Endodermal cell (in vitro differentiated cells): ENCODE measurements at regions not wholly inside any gene's neighbourhood (a gene's known extent, or its start where the extent isn't known, plus 50 kb on each side); places are given as distances from the start of the nearest gene placed in this dataset.

Experiments
- DNase-seq: peaks from one replicate; pipeline ENCODE4 v3.0.0-alpha.2; 2017
- H3K27ac ChIP-seq: 2 replicates; pipeline ENCODE4 v1.5.1; 2013; ENCODE audit warnings: mild to moderate bottlenecking, low read depth, low read length, moderate library complexity
- H3K27me3 ChIP-seq: 2 replicates; pipeline ENCODE4 v1.6.1; 2013; ENCODE audit warnings: mild to moderate bottlenecking, low read length, moderate library complexity; ENCODE audit not compliant: insufficient read depth, control insufficient read depth, poor library complexity, severe bottlenecking
- H3K36me3 ChIP-seq: 2 replicates; pipeline ENCODE4 v1.7.0; 2013; ENCODE audit warnings: mild to moderate bottlenecking, low read length, moderate library complexity; ENCODE audit not compliant: control insufficient read depth, insufficient read depth
- H3K4me1 ChIP-seq: one replicate; pipeline ENCODE4 v1.7.0; 2013; ENCODE audit warnings: low read length; ENCODE audit not compliant: control insufficient read depth, insufficient read depth
- H3K4me3 ChIP-seq: 2 replicates; pipeline ENCODE4 v1.5.1; 2013; ENCODE audit warnings: mild to moderate bottlenecking, low read length, moderate library complexity
- H3K9ac ChIP-seq: 2 replicates; pipeline ENCODE4 v1.6.1; 2013; ENCODE audit warnings: mild to moderate bottlenecking, low read length, moderate library complexity; ENCODE audit not compliant: poor library complexity, severe bottlenecking; ENCODE audit errors: extremely low read depth
- H3K9me3 ChIP-seq: 2 replicates; pipeline ENCODE4 v1.6.1; 2013; ENCODE audit warnings: mild to moderate bottlenecking, low read length, moderate library complexity; ENCODE audit not compliant: control insufficient read depth
- H3K27ac Mint-ChIP-seq: 2 replicates; pipeline ENCODE4 v1.8.0; 2020; ENCODE audit warnings: mixed read lengths
- H3K27me3 Mint-ChIP-seq: 2 replicates; pipeline ENCODE4 v1.8.0; 2021; ENCODE audit warnings: mild to moderate bottlenecking, mixed read lengths; ENCODE audit not compliant: insufficient read depth
- H3K36me3 Mint-ChIP-seq: 2 replicates; pipeline ENCODE4 v1.8.0; 2020; ENCODE audit warnings: low read depth, mixed read lengths
- H3K4me1 Mint-ChIP-seq: 2 replicates; pipeline ENCODE4 v1.8.0; 2020; ENCODE audit warnings: mixed read lengths
- H3K4me3 Mint-ChIP-seq: 2 replicates; pipeline ENCODE4 v1.8.0; 2020; ENCODE audit warnings: mild to moderate bottlenecking, moderate library complexity, mixed read lengths
- H3K9me3 Mint-ChIP-seq: 2 replicates; pipeline ENCODE4 v1.8.0; 2020; ENCODE audit warnings: mild to moderate bottlenecking, mixed read lengths
- WGBS, 2 experiments: methylation state at CpG; one replicate each; pipeline versions ENCODE4 v1.1.5 to v1.1.7; 2013; ENCODE audit warnings: missing lambda C conversion rate in 2 of 2, mixed read lengths in 1 of 2; ENCODE audit not compliant: insufficient coverage in 1 of 2, insufficient read length in 1 of 2; 5-methylcytosine and 5-hydroxymethylcytosine counted together
- TF ChIP-seq, protein P1 (sequence below): fragments of 200-600 bp; sonication (generic); conservative IDR thresholded peaks from 2 replicates; pipeline ENCODE4 v1.5.0; 2021; ENCODE audit warnings: antibody characterized with exemption, mild to moderate bottlenecking

DNA sequence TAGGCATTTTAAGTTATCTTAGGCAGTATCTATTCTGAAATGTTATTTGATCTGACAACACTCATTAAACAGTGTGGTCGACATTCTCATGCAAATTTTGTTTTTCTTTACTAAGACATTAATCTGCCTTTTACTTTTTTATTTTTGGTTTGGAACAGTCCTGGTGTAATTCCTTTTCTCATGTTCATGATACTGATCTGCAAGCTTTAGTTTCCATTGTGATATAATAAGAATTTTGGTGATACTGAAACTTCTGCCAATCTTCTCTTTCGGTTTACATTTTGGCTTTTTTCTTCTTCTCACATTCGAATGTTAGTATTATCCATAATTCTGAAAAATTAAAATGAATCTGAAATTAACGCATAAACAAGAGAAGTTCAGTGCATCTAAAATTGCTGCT is 281.9 kb upstream of the MTPN start:
- no peaks in the 10 kb centered on the region for H3K36me3 Mint-ChIP-seq
- DNase-seq = no peak
- WGBS, 2 experiments = 88% methylated on average over 3 of the region's 4 CpGs; no CpG with 5 or more reads in 1 of the 2 experiments
- H3K4me1 Mint-ChIP-seq = no peaks in the 10 kb centered on the region
- no peak overlapping the region for H3K4me3 Mint-ChIP-seq
- peaks cover 73% of the 10 kb centered on the region for H3K27me3 ChIP-seq
- no peak overlapping the region for H3K9ac ChIP-seq
- H3K9me3 ChIP-seq = peaks cover 52% of the 10 kb centered on the region
- H3K36me3 ChIP-seq = no peaks in the 10 kb centered on the region
- no peaks in the 10 kb centered on the region for H3K4me1 ChIP-seq
- H3K27ac Mint-ChIP-seq = no peak overlapping the region
- TF ChIP-seq, protein P1, sequence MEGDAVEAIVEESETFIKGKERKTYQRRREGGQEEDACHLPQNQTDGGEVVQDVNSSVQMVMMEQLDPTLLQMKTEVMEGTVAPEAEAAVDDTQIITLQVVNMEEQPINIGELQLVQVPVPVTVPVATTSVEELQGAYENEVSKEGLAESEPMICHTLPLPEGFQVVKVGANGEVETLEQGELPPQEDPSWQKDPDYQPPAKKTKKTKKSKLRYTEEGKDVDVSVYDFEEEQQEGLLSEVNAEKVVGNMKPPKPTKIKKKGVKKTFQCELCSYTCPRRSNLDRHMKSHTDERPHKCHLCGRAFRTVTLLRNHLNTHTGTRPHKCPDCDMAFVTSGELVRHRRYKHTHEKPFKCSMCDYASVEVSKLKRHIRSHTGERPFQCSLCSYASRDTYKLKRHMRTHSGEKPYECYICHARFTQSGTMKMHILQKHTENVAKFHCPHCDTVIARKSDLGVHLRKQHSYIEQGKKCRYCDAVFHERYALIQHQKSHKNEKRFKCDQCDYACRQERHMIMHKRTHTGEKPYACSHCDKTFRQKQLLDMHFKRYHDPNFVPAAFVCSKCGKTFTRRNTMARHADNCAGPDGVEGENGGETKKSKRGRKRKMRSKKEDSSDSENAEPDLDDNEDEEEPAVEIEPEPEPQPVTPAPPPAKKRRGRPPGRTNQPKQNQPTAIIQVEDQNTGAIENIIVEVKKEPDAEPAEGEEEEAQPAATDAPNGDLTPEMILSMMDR = no peak
- H3K27me3 Mint-ChIP-seq = peaks cover 22% of the 10 kb centered on the region
- no peak overlapping the region for H3K27ac ChIP-seq
- no peak overlapping the region for H3K4me3 ChIP-seq
- H3K9me3 Mint-ChIP-seq = peaks cover 52% of the 10 kb centered on the region

- H3K27ac Mint-ChIP-seq = no peak overlapping the region
- peaks cover 27% of the 10 kb centered on the region for H3K9me3 ChIP-seq
- H3K9ac ChIP-seq = no peak overlapping the region
- no peaks in the 10 kb centered on the region for H3K4me1 Mint-ChIP-seq
- peaks cover 16% of the 10 kb centered on the region for H3K27me3 Mint-ChIP-seq
- DNase-seq = no peak
- H3K27ac ChIP-seq = no peak overlapping the region
- H3K36me3 Mint-ChIP-seq = no peaks in the 10 kb centered on the region
- WGBS, 2 experiments = 90 to 92% methylated on average over 3 of the region's 3 CpGs
- H3K27me3 ChIP-seq = peaks cover 64% of the 10 kb centered on the region
- H3K9me3 Mint-ChIP-seq = peaks cover 27% of the 10 kb centered on the region
- no peaks in the 10 kb centered on the region for H3K36me3 ChIP-seq
- no peak overlapping the region for H3K4me3 ChIP-seq
- H3K4me1 ChIP-seq = no peaks in the 10 kb centered on the region
- TF ChIP-seq, protein P1 = no peak
- no peak overlapping the region for H3K4me3 Mint-ChIP-seq
Measured at GRCh38 chr7:136256491-136256890, 279.3 kb upstream of the MTPN start.

- H3K36me3 Mint-ChIP-seq = no peaks in the 10 kb centered on the region
- H3K4me1 Mint-ChIP-seq = no peaks in the 10 kb centered on the region
- peaks cover 9% of the 10 kb centered on the region for H3K27me3 Mint-ChIP-seq
- peaks cover 5% of the 10 kb centered on the region for H3K9me3 Mint-ChIP-seq
- H3K9me3 ChIP-seq = peaks cover 3% of the 10 kb centered on the region
- no peaks in the 10 kb centered on the region for H3K4me1 ChIP-seq
- DNase-seq = no peak
- WGBS, 2 experiments = 91 to 96% methylated on average over 3 to 6 of the region's 6 CpGs
- H3K27ac ChIP-seq = no peak overlapping the region
- no peak overlapping the region for H3K4me3 Mint-ChIP-seq
- no peak overlapping the region for H3K4me3 ChIP-seq
- no peaks in the 10 kb centered on the region for H3K36me3 ChIP-seq
- peaks cover 46% of the 10 kb centered on the region for H3K27me3 ChIP-seq
- H3K9ac ChIP-seq = no peak overlapping the region
- TF ChIP-seq, protein P1 = no peak
- no peak overlapping the region for H3K27ac Mint-ChIP-seq
Measured at GRCh38 chr7:136254148-136254547, 277.0 kb upstream of the MTPN start.
